CD4-positive, CD25-positive, alpha-beta regulatory T cell (primary cell): ENCODE measurements at regions not wholly inside any gene's neighbourhood (a gene's known extent, or its start where the extent isn't known, plus 50 kb on each side); places are given as distances from the start of the nearest gene placed in this dataset.

Source experiments
- ATAC-seq, 2 donors: fragments of 150-1000 bp; cut with Tn5 transposase; one replicate each; pipeline ENCODE4 v1.10.0; 2021; ENCODE audit warnings: low read depth in 2 of 2, moderate number of reproducible peaks in 2 of 2, moderate library complexity in 1 of 2
- DNase-seq, 3 donors: peaks; one replicate each; pipeline versions ENCODE4 v3.0.0 to v3.0.0-alpha.2; 2012 to 2022; ENCODE audit warnings: mixed read lengths in 1 of 3
- H3K27ac ChIP-seq: one replicate; pipeline ENCODE4 v1.7.0; 2013; ENCODE audit warnings: mild to moderate bottlenecking, low read length; ENCODE audit not compliant: insufficient read depth, poor library complexity, severe bottlenecking
- H3K27me3 ChIP-seq: one replicate; pipeline ENCODE4 v1.7.0; 2013; ENCODE audit warnings: low read length; ENCODE audit not compliant: control insufficient read depth, insufficient read depth
- H3K36me3 ChIP-seq: one replicate; pipeline ENCODE4 v1.7.0; 2013; ENCODE audit warnings: mild to moderate bottlenecking, low read length, moderate library complexity; ENCODE audit not compliant: control insufficient read depth, insufficient read depth
- H3K4me1 ChIP-seq: 2 replicates; pipeline ENCODE4 v1.7.0; 2013; ENCODE audit warnings: mild to moderate bottlenecking, low read length; ENCODE audit not compliant: insufficient read depth, control insufficient read depth, poor library complexity, severe bottlenecking
- H3K4me3 ChIP-seq: one replicate; pipeline ENCODE4 v1.7.0; 2013; ENCODE audit warnings: low read depth, mild to moderate bottlenecking, low read length, moderate library complexity
- H3K9me3 ChIP-seq, 2 experiments: 1 replicate in 1 of 2; 2 replicates in 1 of 2; pipeline ENCODE4 v1.7.0; 2013; ENCODE audit warnings: low read length in 2 of 2, mild to moderate bottlenecking in 1 of 2, moderate library complexity in 1 of 2; ENCODE audit not compliant: control insufficient read depth in 2 of 2
- H3K27ac Mint-ChIP-seq, 3 donors: one replicate each; pipeline ENCODE4 v1.8.0; 2020 to 2022; ENCODE audit warnings: mild to moderate bottlenecking in 3 of 3, mixed read lengths in 3 of 3, moderate library complexity in 2 of 3
- H3K27me3 Mint-ChIP-seq: one replicate; pipeline ENCODE4 v1.8.0; 2022; ENCODE audit warnings: mild to moderate bottlenecking, mixed read lengths
- H3K36me3 Mint-ChIP-seq: one replicate; pipeline ENCODE4 v1.8.0; 2020; ENCODE audit warnings: mixed read lengths
- H3K4me1 Mint-ChIP-seq, 4 donors: one replicate each; pipeline ENCODE4 v1.8.0; 2020 to 2022; ENCODE audit warnings: mixed read lengths in 4 of 4, mild to moderate bottlenecking in 1 of 4
- H3K4me3 Mint-ChIP-seq, 4 donors: one replicate each; pipeline ENCODE4 v1.8.0; 2020 to 2022; ENCODE audit warnings: mild to moderate bottlenecking in 4 of 4, mixed read lengths in 4 of 4, moderate library complexity in 3 of 4
- H3K9me3 Mint-ChIP-seq, 7 donors: one replicate each; pipeline ENCODE4 v1.8.0; 2020 to 2022; ENCODE audit warnings: mixed read lengths in 7 of 7, mild to moderate bottlenecking in 3 of 7, moderate library complexity in 2 of 7

DNA sequence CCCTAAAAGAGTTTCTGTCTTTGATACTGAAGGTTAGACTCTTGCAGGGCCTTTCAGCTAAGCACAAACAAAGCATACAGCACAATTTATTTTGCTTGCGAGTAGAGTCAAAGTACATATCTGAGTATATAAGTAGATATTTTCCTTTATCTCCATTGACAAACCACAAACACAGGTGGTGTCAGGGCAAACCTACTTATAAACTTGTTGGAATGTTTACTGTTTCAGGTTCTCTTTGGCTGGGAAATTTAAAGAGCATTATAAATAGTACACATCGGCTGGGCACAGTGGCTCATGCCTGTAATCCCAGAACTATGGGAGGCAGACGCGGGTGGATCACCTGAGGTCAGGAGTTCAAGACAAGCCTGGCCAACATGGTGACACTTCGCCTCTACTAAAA, 442.6 kb upstream of the PSMD7 start:
- no peaks in the 10 kb centered on the region for H3K36me3 ChIP-seq
- DNase-seq (no peak), ATAC-seq (no peak)
- no peak overlapping the region for H3K27ac ChIP-seq
- Mint-ChIP-seq H3K9me3 (peaks cover 0 to 7% (median 0%) of the 10 kb centered on the region in 7 donors), H3K27ac (no peak overlapping the region), H3K4me3 (no peak overlapping the region), H3K4me1 (no peaks in the 10 kb centered on the region), H3K36me3 (no peaks in the 10 kb centered on the region), H3K27me3 (no peaks in the 10 kb centered on the region)
- no peaks in the 10 kb centered on the region for H3K9me3 ChIP-seq
- H3K4me1 ChIP-seq: no peaks in the 10 kb centered on the region
- no peak overlapping the region for H3K4me3 ChIP-seq
- H3K27me3 ChIP-seq: no peaks in the 10 kb centered on the region

DNA sequence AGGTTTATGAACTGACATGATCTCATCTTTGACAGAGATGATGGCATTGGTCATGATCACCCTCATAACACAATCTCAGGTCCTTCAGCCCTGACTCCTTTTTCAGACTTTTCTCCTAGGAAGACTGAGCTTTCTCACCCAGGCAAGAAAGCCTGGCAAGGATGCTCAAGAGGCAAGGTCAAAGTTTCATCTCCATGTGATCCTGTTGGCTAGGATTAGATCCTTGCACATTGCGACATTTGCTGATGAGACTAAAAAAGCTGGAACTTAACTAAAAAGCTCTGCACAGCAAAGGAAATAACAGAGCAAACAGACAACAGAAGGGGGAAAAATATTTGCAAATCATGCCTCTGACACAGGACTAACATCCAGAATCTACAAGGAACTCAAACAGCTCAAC, 444.1 kb upstream of the PSMD7 start:
- no peaks in the 10 kb centered on the region for H3K9me3 ChIP-seq
- no peak for ATAC-seq
- DNase-seq: no peak

DNA sequence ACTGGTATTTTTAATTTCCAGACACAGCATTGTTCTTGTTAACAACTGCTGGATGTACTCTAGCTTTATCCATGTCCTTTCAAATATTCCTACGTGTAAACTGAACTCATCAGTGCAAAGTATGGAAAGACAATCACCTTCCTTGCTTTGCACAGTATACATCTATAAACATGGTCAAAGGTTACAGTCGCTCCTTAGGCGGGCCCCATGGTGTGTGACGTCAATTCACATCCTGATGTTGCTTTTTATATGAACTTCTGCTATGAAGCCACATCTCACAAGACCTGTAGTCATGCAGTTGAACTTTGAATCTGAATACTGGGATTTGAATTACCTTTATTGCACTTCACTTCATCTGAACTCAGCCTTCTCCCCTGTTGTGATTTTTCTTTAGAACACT, 447.6 kb upstream of the PSMD7 start:
- ATAC-seq (no peak), DNase-seq (no peak)
- no peaks in the 10 kb centered on the region for H3K27me3 Mint-ChIP-seq
- Histone ChIP-seq H3K27ac (no peak overlapping the region), H3K36me3 (no peaks in the 10 kb centered on the region), H3K4me1 (no peaks in the 10 kb centered on the region), H3K27me3 (no peaks in the 10 kb centered on the region), H3K9me3 (no peaks in the 10 kb centered on the region), H3K4me3 (no peak overlapping the region)
- H3K4me3 Mint-ChIP-seq: no peak overlapping the region
- H3K27ac Mint-ChIP-seq: no peak overlapping the region
- no peaks in the 10 kb centered on the region for H3K36me3 Mint-ChIP-seq
- no peaks in the 10 kb centered on the region for H3K4me1 Mint-ChIP-seq
- H3K9me3 Mint-ChIP-seq: peaks cover 0 to 8% (median 3%) of the 10 kb centered on the region in 7 donors

More for the DNA sequence above, 444.1 kb upstream of the PSMD7 start:
- Histone ChIP-seq H3K4me3 (no peak overlapping the region), H3K4me1 (no peaks in the 10 kb centered on the region), H3K36me3 (no peaks in the 10 kb centered on the region), H3K27ac (no peak overlapping the region), H3K27me3 (no peaks in the 10 kb centered on the region)
- Mint-ChIP-seq H3K27me3 (no peaks in the 10 kb centered on the region), H3K36me3 (no peaks in the 10 kb centered on the region), H3K4me1 (no peaks in the 10 kb centered on the region), H3K9me3 (peaks cover 0 to 7% (median 0%) of the 10 kb centered on the region in 7 donors), H3K27ac (no peak overlapping the region), H3K4me3 (no peak overlapping the region)

DNA sequence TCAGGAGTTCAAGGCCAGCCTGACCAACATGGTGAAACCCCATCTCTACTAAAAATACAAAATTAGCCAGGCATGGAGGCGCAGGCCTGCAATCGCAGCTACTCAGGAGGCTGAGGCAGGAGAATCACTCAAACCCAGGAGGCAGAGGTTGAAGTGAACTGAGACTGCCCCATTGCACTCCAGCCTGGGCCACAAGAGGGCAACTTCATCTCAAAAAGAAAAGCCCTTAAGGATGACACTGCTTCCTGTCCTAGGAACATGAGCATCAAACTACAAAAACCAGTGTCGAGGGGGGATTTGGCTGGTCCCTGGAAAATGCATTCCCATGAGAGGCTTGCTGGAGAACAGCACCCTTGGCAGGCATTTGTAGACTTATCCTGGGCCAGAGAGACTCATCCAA, 449.5 kb upstream of the PSMD7 start:
- no peak overlapping the region for H3K4me3 ChIP-seq

DNA sequence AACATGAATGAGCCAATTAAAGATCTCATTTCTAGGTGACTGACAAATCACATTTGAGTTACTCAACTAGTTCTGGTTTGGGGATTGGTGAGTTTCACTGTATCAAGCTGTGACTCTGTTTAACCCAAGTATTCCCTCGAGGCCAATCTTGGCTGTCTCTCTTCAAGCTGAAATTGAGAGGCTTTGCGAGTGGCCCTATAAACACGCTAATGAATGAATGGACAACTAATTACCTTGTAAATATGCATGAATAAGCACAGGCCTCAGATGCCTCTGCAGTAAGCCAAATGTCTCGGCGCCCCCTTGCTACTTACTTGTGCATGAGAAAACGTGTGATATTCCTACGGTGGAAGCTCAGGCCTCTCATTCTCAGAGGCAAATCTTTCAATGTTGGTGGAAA, 450.3 kb upstream of the PSMD7 start:
- Mint-ChIP-seq H3K27me3 (no peaks in the 10 kb centered on the region), H3K36me3 (no peaks in the 10 kb centered on the region), H3K4me1 (no peaks in the 10 kb centered on the region), H3K4me3 (no peak overlapping the region), H3K9me3 (peaks cover 0 to 8% (median 1%) of the 10 kb centered on the region in 7 donors), H3K27ac (no peak overlapping the region)
- Histone ChIP-seq H3K4me1 (no peaks in the 10 kb centered on the region), H3K36me3 (no peaks in the 10 kb centered on the region), H3K27ac (no peak overlapping the region), H3K27me3 (no peaks in the 10 kb centered on the region), H3K4me3 (no peak overlapping the region), H3K9me3 (no peaks in the 10 kb centered on the region)
- no peak for DNase-seq
- no peak for ATAC-seq

More for the DNA sequence above, 449.5 kb upstream of the PSMD7 start:
- Histone ChIP-seq H3K9me3 (no peaks in the 10 kb centered on the region), H3K27me3 (no peaks in the 10 kb centered on the region), H3K36me3 (no peaks in the 10 kb centered on the region), H3K4me1 (no peaks in the 10 kb centered on the region), H3K27ac (no peak overlapping the region)
- DNase-seq (no peak), ATAC-seq (no peak)
- Mint-ChIP-seq H3K27me3 (no peaks in the 10 kb centered on the region), H3K36me3 (no peaks in the 10 kb centered on the region), H3K4me1 (no peaks in the 10 kb centered on the region), H3K27ac (no peak overlapping the region), H3K9me3 (peaks cover 0 to 8% (median 1%) of the 10 kb centered on the region in 7 donors), H3K4me3 (no peak overlapping the region)

DNA sequence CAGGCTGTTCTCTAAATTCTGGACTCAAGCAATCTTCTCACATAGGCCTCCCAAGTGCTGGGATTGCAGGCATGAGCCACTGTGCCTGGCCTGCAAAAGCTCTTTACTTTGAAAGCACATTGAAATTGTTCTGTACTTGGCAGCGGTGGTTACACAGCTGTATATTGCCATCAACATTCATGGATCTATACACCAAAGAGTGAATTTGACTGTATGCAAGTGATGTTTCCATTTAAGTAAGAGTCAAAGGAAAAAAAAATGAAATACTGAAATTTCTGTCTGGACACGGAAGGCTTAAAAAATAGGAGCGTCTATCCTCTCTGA, 450.6 kb upstream of the PSMD7 start:
- Mint-ChIP-seq H3K4me3 (no peak overlapping the region), H3K27ac (no peak overlapping the region), H3K36me3 (no peaks in the 10 kb centered on the region), H3K27me3 (no peaks in the 10 kb centered on the region), H3K4me1 (no peaks in the 10 kb centered on the region), H3K9me3 (peaks cover 0 to 8% (median under 1%) of the 10 kb centered on the region in 7 donors)
- ATAC-seq (no peak), DNase-seq (no peak)
- H3K27me3 ChIP-seq: no peaks in the 10 kb centered on the region
- no peak overlapping the region for H3K27ac ChIP-seq
- no peak overlapping the region for H3K4me3 ChIP-seq
- no peaks in the 10 kb centered on the region for H3K36me3 ChIP-seq
- no peaks in the 10 kb centered on the region for H3K9me3 ChIP-seq
- H3K4me1 ChIP-seq: no peaks in the 10 kb centered on the region

DNA sequence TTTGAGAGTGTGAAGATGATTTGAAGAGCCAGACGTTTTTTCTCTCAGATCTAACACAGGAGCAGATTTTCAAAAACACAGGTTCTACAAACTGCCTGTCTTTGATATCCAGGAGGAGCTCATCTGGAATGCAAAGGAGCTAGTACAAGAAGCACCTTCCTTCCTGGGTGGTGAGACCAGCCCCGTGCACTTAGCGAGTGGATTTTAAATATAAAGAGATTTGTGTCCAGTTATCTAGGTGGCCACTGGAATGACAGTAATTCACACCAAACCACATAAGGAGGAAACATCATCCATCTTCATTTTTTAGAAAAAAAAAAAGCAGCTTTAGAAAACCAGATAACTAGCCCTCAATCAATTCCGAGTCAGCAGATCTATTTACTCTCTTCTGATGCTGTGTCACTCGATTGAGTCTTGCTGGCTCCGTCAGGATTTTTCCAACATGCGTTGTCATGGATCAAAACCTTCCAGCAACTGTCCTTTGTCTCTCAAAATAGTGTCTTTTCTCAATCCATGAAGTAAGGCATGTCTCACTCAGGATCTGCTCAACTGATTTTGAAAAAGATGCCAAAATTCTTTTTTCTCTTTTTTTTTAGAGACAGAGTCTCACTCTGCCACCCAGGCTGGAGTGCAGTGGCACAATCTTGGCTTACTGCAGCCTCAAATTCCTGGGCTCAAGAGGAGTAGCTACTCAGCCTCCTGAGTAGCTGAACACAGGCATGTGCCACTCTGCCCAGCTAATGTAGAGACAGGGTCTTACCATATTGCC, 451.2 kb upstream of the PSMD7 start:
- no peak for DNase-seq
- no peaks in the 10 kb centered on the region for H3K36me3 Mint-ChIP-seq
- H3K4me3 Mint-ChIP-seq: no peak overlapping the region
- no peak overlapping the region for H3K4me3 ChIP-seq
- peaks cover 0 to 8% (median 4%) of the 10 kb centered on the region in 7 donors for H3K9me3 Mint-ChIP-seq
- no peaks in the 10 kb centered on the region for H3K36me3 ChIP-seq
- no peaks in the 10 kb centered on the region for H3K9me3 ChIP-seq
- H3K27me3 Mint-ChIP-seq: no peaks in the 10 kb centered on the region
- no peak overlapping the region for H3K27ac ChIP-seq
- H3K27me3 ChIP-seq: no peaks in the 10 kb centered on the region
- no peak for ATAC-seq
- no peaks in the 10 kb centered on the region for H3K4me1 Mint-ChIP-seq
- H3K27ac Mint-ChIP-seq: no peak overlapping the region
- H3K4me1 ChIP-seq: no peaks in the 10 kb centered on the region

DNA sequence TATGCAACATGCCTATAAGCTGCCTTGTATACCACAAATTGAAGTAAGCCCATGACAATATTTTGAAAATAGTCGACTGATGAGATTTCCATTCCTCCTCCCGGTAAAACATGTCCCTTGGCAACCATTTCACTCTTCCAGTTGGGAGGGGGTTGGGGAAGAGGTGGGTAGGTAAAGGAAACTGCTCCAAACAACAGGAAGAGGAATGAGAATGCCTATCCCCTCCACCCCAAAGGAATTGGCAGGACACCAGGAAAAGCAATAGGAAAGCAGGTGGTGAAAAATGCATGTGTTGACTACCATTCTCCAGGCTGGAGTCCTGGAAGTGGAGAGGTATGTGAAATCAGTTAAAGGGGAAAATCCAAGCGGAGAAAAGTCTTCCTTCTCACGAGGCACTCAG, 455.9 kb upstream of the PSMD7 start:
- H3K4me3 ChIP-seq: no peak overlapping the region
- Mint-ChIP-seq H3K9me3 (peaks cover 4 to 12% (median 6%) of the 10 kb centered on the region in 7 donors), H3K27me3 (no peaks in the 10 kb centered on the region), H3K36me3 (no peaks in the 10 kb centered on the region), H3K4me3 (no peak overlapping the region), H3K27ac (no peak overlapping the region), H3K4me1 (no peaks in the 10 kb centered on the region)
- no peaks in the 10 kb centered on the region for H3K4me1 ChIP-seq
- H3K9me3 ChIP-seq: no peaks in the 10 kb centered on the region
- DNase-seq (no peak), ATAC-seq (no peak)
- no peaks in the 10 kb centered on the region for H3K36me3 ChIP-seq
- no peak overlapping the region for H3K27ac ChIP-seq
- no peaks in the 10 kb centered on the region for H3K27me3 ChIP-seq
